Tibial nerve (tissue), 4 donors: ENCODE measurements at regions not wholly inside any gene's neighbourhood (a gene's known extent, or its start where the extent isn't known, plus 50 kb on each side); places are given as distances from the start of the nearest gene placed in this dataset.

Experiments
- DNase-seq, 2 donors: peaks; one replicate each; pipeline ENCODE4 v3.0.0-alpha.2; 2019; ENCODE audit warnings: low spot score in 2 of 2
- H3K27ac ChIP-seq, 4 donors: fragments of 200-600 bp; sonication (generic) in 3 of 4; one replicate each; pipeline ENCODE4 v1.5.1; 2017 to 2019; ENCODE audit warnings: mild to moderate bottlenecking in 1 of 4
- H3K27me3 ChIP-seq, 2 donors: fragments of 200-600 bp; sonication (generic) in 1 of 2; one replicate each; pipeline versions ENCODE4 v1.5.1 to v1.6.0; 2017 to 2019
- H3K36me3 ChIP-seq, 3 donors: fragments of 200-600 bp; sonication (generic); one replicate each; pipeline ENCODE4 v1.5.1; 2018 to 2019
- H3K4me1 ChIP-seq, 4 donors: fragments of 200-600 bp; sonication (generic) in 3 of 4; one replicate each; pipeline ENCODE4 v1.5.1; 2017 to 2019
- H3K4me3 ChIP-seq, 4 donors: fragments of 200-600 bp; sonication (generic) in 3 of 4; one replicate each; pipeline ENCODE4 v1.5.1; 2017 to 2019; ENCODE audit warnings: mild to moderate bottlenecking in 1 of 4, moderate library complexity in 1 of 4
- H3K9me3 ChIP-seq, 4 donors: fragments of 200-600 bp; sonication (generic) in 3 of 4; one replicate each; pipeline ENCODE4 v1.5.1; 2017 to 2019
- CTCF ChIP-seq, 5 experiments: fragments of 200-600 bp in 3 of 5; fragments of 450-650 bp in 2 of 5; sonication (generic) in 3 of 5; IDR thresholded peaks; one replicate each; pipeline ENCODE4 v1.5.1; 2016 to 2019; ENCODE audit warnings: antibody characterized with exemption in 5 of 5, mild to moderate bottlenecking in 3 of 5, moderate library complexity in 2 of 5
- EP300 ChIP-seq, 2 donors: sonication (generic); formaldehyde crosslinking; IDR thresholded peaks; one replicate each; pipeline ENCODE4 v1.6.1; 2017; ENCODE audit warnings: antibody characterized with exemption in 2 of 2, mild to moderate bottlenecking in 1 of 2
- POLR2A ChIP-seq, 2 donors: fragments of 450-650 bp; IDR thresholded peaks; one replicate each; pipeline ENCODE4 v1.6.1; 2017; ENCODE audit warnings: antibody characterized with exemption in 2 of 2, mild to moderate bottlenecking in 2 of 2, moderate library complexity in 2 of 2
- WGBS, 2 donors: methylation state at CpG; one replicate each; pipeline ENCODE4 v1.1.5; 2018; 5-methylcytosine and 5-hydroxymethylcytosine counted together

- Histone ChIP-seq H3K4me1 (no peaks in the 10 kb centered on the region), H3K27me3 (no peaks in the 10 kb centered on the region), H3K27ac (no peak overlapping the region), H3K4me3 (no peak overlapping the region), H3K36me3 (no peaks in the 10 kb centered on the region), H3K9me3 (peaks cover 0 to 4% (median 0%) of the 10 kb centered on the region in 4 donors)
- no peak for TF ChIP-seq POLR2A (IDR thresholded peaks at IDR 0.05)
- no peak for TF ChIP-seq EP300 (IDR thresholded peaks at IDR 0.05)
- no peak for TF ChIP-seq CTCF (IDR thresholded peaks at IDR 0.05)
- WGBS, 2 donors = 89 to 94% methylated on average over 4 of the region's 4 CpGs
- DNase-seq = no peak
Observed at GRCh38 chr11:105520706-105521345, 89.0 kb upstream of the GRIA4 start.

GRCh38 chr11:105507496-105508254, 102.2 kb upstream of the GRIA4 start:
- Histone ChIP-seq H3K4me3 (no peak overlapping the region), H3K27me3 (no peaks in the 10 kb centered on the region), H3K27ac (no peak overlapping the region), H3K4me1 (no peaks in the 10 kb centered on the region), H3K9me3 (no peaks in the 10 kb centered on the region), H3K36me3 (no peaks in the 10 kb centered on the region)
- TF ChIP-seq CTCF (IDR thresholded peaks at IDR 0.05) = no peak
- TF ChIP-seq POLR2A (IDR thresholded peaks at IDR 0.05) = no peak
- TF ChIP-seq EP300 (IDR thresholded peaks at IDR 0.05) = no peak
- 73 to 74% methylated on average over 5 of the region's 5 CpGs for whole genome bisulfite sequencing, 2 donors
- no peak for DNase-seq

- Histone ChIP-seq H3K9me3 (no peaks in the 10 kb centered on the region), H3K27me3 (no peaks in the 10 kb centered on the region), H3K36me3 (no peaks in the 10 kb centered on the region), H3K4me3 (no peak overlapping the region), H3K4me1 (no peaks in the 10 kb centered on the region), H3K27ac (no peak overlapping the region)
- no peak for TF ChIP-seq POLR2A (IDR thresholded peaks at IDR 0.05)
- no peak for TF ChIP-seq EP300 (IDR thresholded peaks at IDR 0.05)
- no peak for TF ChIP-seq CTCF (IDR thresholded peaks at IDR 0.05)
- WGBS, 2 donors = 88 to 94% methylated on average over 1 of the region's 1 CpG
- DNase-seq = no peak
Observed at GRCh38 chr11:105492010-105492409, 117.9 kb upstream of the GRIA4 start.

GRCh38 chr11:105491394-105491793, 118.5 kb upstream of the GRIA4 start:
- WGBS, 2 donors = 95 to 96% methylated on average over 1 of the region's 1 CpG

More at GRCh38 chr11:105491394-105491793, 118.5 kb upstream of the GRIA4 start:
- DNase-seq = no peak
- H3K36me3 ChIP-seq = no peaks in the 10 kb centered on the region
- TF ChIP-seq CTCF (IDR thresholded peaks at IDR 0.05) (no peak), POLR2A (IDR thresholded peaks at IDR 0.05) (no peak)
- no peak overlapping the region for H3K27ac ChIP-seq
- H3K4me1 ChIP-seq = no peaks in the 10 kb centered on the region
- no peaks in the 10 kb centered on the region for H3K9me3 ChIP-seq
- no peaks in the 10 kb centered on the region for H3K27me3 ChIP-seq
- H3K4me3 ChIP-seq = no peak overlapping the region
